ENCODE measurements at regions not wholly inside any gene's neighbourhood (a gene's known extent, or its start where the extent isn't known, plus 50 kb on each side); places are given as distances from the start of the nearest gene placed in this dataset.

DNA sequence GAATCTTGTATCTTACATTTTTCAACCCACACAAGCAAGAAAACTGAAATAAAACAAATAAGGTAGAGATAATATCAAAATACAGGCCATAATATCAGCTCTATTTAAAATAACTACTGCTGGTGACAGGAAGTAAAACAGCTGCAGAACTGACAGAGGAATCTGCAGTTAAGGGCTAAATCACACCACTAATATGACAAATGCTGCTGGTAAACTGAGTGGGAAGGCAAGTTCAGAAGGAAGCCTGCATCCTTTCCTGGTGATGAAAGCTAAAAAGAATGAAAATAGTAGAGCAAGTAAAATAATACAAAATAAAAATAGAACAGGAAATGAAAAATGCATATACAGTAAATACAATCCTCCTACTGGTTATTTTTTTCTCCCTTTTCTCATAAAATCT, 1293.7 kb upstream of the C9orf72 start:
- Mint-ChIP-seq H3K4me3 (ENCODE audit: unreplicated experiment) (no peak overlapping the region), H3K27ac (ENCODE audit: unreplicated experiment) (no peak overlapping the region), H3K9me3 (ENCODE audit: unreplicated experiment) (no peaks in the 10 kb centered on the region), H3K36me3 (ENCODE audit: unreplicated experiment) (no peaks in the 10 kb centered on the region), H3K4me1 (ENCODE audit: low read depth, unreplicated experiment) (peaks cover 6% of the 10 kb centered on the region), H3K27me3 (ENCODE audit: unreplicated experiment) (no peaks in the 10 kb centered on the region)
- TF ChIP-seq CTCF (IDR thresholded peaks at IDR 0.05; ENCODE audit: partially characterized antibody, unreplicated experiment), result no peak
- DNase-seq, result no peak

GRCh38 chr9:28868228-28868990, 1295.1 kb upstream of the C9orf72 start:
- no peak overlapping the region for H3K27ac Mint-ChIP-seq (ENCODE audit: unreplicated experiment)
- no peaks in the 10 kb centered on the region for H3K9me3 Mint-ChIP-seq (ENCODE audit: unreplicated experiment)
- no peaks in the 10 kb centered on the region for H3K27me3 Mint-ChIP-seq (ENCODE audit: unreplicated experiment)
- H3K4me1 Mint-ChIP-seq (ENCODE audit: low read depth, unreplicated experiment), result peaks cover 6% of the 10 kb centered on the region
- no peak for DNase-seq
- no peak overlapping the region for H3K4me3 Mint-ChIP-seq (ENCODE audit: unreplicated experiment)
- no peak for TF ChIP-seq CTCF (IDR thresholded peaks at IDR 0.05; ENCODE audit: partially characterized antibody, unreplicated experiment)
- H3K36me3 Mint-ChIP-seq (ENCODE audit: unreplicated experiment), result no peaks in the 10 kb centered on the region

DNA sequence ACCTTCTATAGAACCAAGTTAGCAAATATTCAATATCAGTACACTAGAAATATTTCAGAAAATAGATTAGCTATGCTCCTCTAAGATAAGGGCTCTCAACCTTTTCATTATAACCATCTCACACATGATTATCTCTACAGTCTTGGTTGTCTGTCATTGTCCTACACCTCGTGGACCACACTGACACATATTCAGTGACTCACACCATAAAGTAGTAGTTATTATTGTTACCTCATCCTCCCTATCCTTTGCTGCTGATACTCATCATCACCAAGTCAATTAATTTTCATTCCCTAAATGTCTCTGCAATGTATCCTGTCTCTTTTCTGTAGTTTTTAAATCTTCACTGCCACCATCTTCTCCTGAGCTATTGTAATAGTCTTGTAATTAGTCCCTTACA, 1309.2 kb upstream of the C9orf72 start:
- H3K4me1 Mint-ChIP-seq (ENCODE audit: low read depth, unreplicated experiment), result peaks cover 4% of the 10 kb centered on the region
- no peak for DNase-seq
- no peak overlapping the region for H3K27ac Mint-ChIP-seq (ENCODE audit: unreplicated experiment)
- TF ChIP-seq CTCF (IDR thresholded peaks at IDR 0.05; ENCODE audit: partially characterized antibody, unreplicated experiment), result no peak
- no peak overlapping the region for H3K4me3 Mint-ChIP-seq (ENCODE audit: unreplicated experiment)
- H3K9me3 Mint-ChIP-seq (ENCODE audit: unreplicated experiment), result no peaks in the 10 kb centered on the region
- no peaks in the 10 kb centered on the region for H3K36me3 Mint-ChIP-seq (ENCODE audit: unreplicated experiment)
- H3K27me3 Mint-ChIP-seq (ENCODE audit: unreplicated experiment), result no peaks in the 10 kb centered on the region

- no peaks in the 10 kb centered on the region for H3K27me3 Mint-ChIP-seq (ENCODE audit: unreplicated experiment)
- peaks cover 4% of the 10 kb centered on the region for H3K4me1 Mint-ChIP-seq (ENCODE audit: low read depth, unreplicated experiment)
- no peak for TF ChIP-seq CTCF (IDR thresholded peaks at IDR 0.05; ENCODE audit: partially characterized antibody, unreplicated experiment)
- DNase-seq, result no peak
- H3K4me3 Mint-ChIP-seq (ENCODE audit: unreplicated experiment), result no peak overlapping the region
- no peaks in the 10 kb centered on the region for H3K36me3 Mint-ChIP-seq (ENCODE audit: unreplicated experiment)
- no peaks in the 10 kb centered on the region for H3K9me3 Mint-ChIP-seq (ENCODE audit: unreplicated experiment)
- H3K27ac Mint-ChIP-seq (ENCODE audit: unreplicated experiment), result no peak overlapping the region
Observed at GRCh38 chr9:28883234-28883633, 1310.0 kb upstream of the C9orf72 start.

- Mint-ChIP-seq H3K36me3 (ENCODE audit: unreplicated experiment) (no peaks in the 10 kb centered on the region), H3K27me3 (ENCODE audit: unreplicated experiment) (no peaks in the 10 kb centered on the region), H3K4me1 (ENCODE audit: low read depth, unreplicated experiment) (no peaks in the 10 kb centered on the region), H3K9me3 (ENCODE audit: unreplicated experiment) (no peaks in the 10 kb centered on the region), H3K4me3 (ENCODE audit: unreplicated experiment) (no peak overlapping the region), H3K27ac (ENCODE audit: unreplicated experiment) (no peak overlapping the region)
- no peak for TF ChIP-seq CTCF (IDR thresholded peaks at IDR 0.05; ENCODE audit: partially characterized antibody, unreplicated experiment)
- no peak for DNase-seq
Observed at GRCh38 chr9:28887188-28887884, 1314.1 kb upstream of the C9orf72 start.
